Left ventricle myocardium inferior (tissue), 1 donor: ENCODE measurements at regions not wholly inside any gene's neighbourhood (a gene's known extent, or its start where the extent isn't known, plus 50 kb on each side); places are given as distances from the start of the nearest gene placed in this dataset.

Experiments used
- DNase-seq: peaks from one replicate; pipeline ENCODE4 v3.0.0-alpha.2; 2020
- H3K27ac ChIP-seq: fragments of 200-600 bp; replicated peaks from 2 replicates; pipeline ENCODE4 v1.8.0; 2021
- H3K27me3 ChIP-seq: fragments of 200-600 bp; 2 replicates; pipeline ENCODE4 v1.8.0; 2021; ENCODE audit warnings: low read depth
- H3K36me3 ChIP-seq: fragments of 200-600 bp; 2 replicates; pipeline ENCODE4 v1.8.0; 2021
- H3K4me1 ChIP-seq: fragments of 200-600 bp; 2 replicates; pipeline ENCODE4 v1.8.0; 2021
- H3K4me3 ChIP-seq: fragments of 200-600 bp; 2 replicates; pipeline ENCODE4 v1.8.0; 2021; ENCODE audit warnings: mild to moderate bottlenecking, moderate library complexity
- H3K9me3 ChIP-seq: fragments of 200-600 bp; replicated peaks from 2 replicates; pipeline ENCODE4 v1.8.0; 2021
- intact Hi-C: fragments of 100-400 bp; cut with micrococcal nuclease; formaldehyde crosslinking; loops from one replicate; pipeline ENCODE4 v1.11.0; 2022
- TF ChIP-seq, protein P1 (sequence below): fragments of 200-600 bp; IDR thresholded peaks from 2 replicates; pipeline ENCODE4 v1.8.0; 2021; ENCODE audit warnings: antibody characterized with exemption, mild to moderate bottlenecking, borderline replicate concordance
- donor health status: DM: no; HTN: yes; CAD: no; lungs with severe emphysema.

DNA sequence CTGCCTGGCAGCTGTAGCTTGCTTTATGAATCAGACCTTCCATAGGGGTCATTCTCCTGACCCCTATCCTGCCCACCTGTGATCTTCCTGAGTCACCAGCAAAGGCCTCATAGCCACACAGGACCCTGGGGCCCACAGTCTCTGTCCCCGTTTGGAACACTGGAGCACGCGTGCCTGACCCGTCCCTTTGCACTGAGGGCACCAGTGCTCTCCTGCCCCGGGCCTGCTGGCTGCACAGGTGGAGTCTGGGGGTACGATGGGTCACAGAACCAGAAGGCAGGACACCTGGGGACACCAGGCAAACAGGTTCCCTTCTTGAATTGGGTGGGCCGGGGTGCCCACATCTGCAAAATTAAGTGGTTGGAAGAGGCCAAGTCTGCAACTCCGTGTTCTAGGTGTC lies 97.2 kb downstream of the CPZ start:
- TF ChIP-seq, protein P1, sequence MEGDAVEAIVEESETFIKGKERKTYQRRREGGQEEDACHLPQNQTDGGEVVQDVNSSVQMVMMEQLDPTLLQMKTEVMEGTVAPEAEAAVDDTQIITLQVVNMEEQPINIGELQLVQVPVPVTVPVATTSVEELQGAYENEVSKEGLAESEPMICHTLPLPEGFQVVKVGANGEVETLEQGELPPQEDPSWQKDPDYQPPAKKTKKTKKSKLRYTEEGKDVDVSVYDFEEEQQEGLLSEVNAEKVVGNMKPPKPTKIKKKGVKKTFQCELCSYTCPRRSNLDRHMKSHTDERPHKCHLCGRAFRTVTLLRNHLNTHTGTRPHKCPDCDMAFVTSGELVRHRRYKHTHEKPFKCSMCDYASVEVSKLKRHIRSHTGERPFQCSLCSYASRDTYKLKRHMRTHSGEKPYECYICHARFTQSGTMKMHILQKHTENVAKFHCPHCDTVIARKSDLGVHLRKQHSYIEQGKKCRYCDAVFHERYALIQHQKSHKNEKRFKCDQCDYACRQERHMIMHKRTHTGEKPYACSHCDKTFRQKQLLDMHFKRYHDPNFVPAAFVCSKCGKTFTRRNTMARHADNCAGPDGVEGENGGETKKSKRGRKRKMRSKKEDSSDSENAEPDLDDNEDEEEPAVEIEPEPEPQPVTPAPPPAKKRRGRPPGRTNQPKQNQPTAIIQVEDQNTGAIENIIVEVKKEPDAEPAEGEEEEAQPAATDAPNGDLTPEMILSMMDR, result no peak
- H3K4me3 ChIP-seq, result no peak overlapping the region

DNA sequence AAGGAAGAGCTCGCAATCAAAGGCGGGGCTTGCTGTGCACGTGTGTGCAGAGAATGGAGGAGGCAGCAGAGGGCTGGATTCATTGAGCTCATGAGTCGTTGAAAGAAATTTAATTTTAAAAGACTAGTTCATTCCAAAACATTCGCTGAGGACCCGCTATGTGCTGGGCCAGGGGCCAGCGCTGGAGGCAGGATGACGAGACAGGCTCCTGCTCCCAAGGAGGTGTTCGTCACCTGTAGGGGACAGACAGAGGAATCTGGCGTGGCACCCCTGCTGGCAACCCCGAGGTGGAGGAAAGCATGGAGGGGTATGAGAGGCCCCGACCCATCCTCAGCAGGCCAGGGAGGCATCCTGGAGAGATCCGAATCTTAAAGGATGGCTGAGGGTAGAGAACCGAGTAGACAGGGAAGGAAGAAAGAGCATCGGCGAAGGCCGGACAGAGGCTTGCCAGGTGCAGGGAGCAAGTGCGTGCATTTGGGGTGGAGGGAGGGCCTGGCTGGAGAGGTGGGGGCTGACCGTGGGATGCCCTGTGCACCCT lies 96.4 kb downstream of the CPZ start:
- Histone ChIP-seq H3K27me3 (peaks cover 74% of the 10 kb centered on the region), H3K4me3 (no peak overlapping the region), H3K27ac (no peak overlapping the region), H3K9me3 (no peaks in the 10 kb centered on the region), H3K4me1 (no peaks in the 10 kb centered on the region), H3K36me3 (no peaks in the 10 kb centered on the region)
- intact Hi-C loops, result no loop called here
- no peak for DNase-seq
- TF ChIP-seq, protein P1, result no peak

More for the DNA sequence above, 97.2 kb downstream of the CPZ start:
- Histone ChIP-seq H3K27me3 (peaks cover 74% of the 10 kb centered on the region), H3K9me3 (no peaks in the 10 kb centered on the region), H3K4me1 (no peaks in the 10 kb centered on the region), H3K36me3 (no peaks in the 10 kb centered on the region), H3K27ac (no peak overlapping the region)
- DNase-seq, result no peak
- intact Hi-C loops, result no loop called here

DNA sequence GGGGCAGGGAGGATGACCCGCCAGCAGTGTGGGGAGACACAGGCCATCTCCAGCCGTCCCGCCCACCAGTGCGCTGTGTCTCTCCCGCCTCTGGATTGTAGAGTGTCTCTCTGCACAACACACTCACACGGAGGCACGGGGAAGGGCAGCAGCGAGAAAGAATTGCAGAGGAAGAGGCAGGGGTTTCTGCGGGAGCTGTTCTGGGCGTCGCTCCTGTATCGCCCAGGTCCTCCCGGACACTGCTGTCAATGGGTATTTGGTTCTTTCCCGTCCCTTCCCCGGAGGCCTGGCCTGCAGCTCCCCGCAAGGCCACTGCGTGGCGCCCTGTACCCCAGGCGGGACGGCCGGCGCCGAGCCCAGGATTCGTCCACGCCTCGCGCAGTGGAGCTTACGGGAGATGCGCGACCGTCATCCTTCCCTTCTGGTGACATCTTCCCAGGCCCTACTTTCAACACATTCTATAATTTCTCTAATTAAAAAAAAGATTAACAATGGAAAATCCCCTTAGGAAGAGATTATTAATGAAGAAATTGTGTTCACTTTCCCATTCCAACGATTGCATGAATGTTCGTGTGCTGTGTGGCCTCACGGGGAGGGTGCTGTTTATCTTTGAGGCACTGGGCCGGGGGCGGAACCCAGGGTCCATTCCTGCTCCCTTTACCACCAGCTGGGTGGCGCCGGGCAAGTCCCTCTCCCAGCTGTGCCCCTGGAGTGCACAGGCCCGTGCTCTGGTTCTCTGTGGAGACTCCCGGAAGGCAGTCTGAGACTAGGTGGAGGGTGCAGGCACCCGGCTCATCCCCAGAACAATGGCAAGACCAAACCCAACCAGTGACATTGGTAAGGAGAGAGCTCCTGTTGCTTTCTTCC lies 95.7 kb downstream of the CPZ start:
- Histone ChIP-seq H3K36me3 (no peaks in the 10 kb centered on the region), H3K27me3 (peaks cover 72% of the 10 kb centered on the region), H3K4me1 (no peaks in the 10 kb centered on the region), H3K9me3 (no peaks in the 10 kb centered on the region), H3K27ac (no peak overlapping the region), H3K4me3 (no peak overlapping the region)
- TF ChIP-seq, protein P1, result peak; percentile 46
- no peak for DNase-seq
- intact Hi-C loops, result no loop called here

DNA sequence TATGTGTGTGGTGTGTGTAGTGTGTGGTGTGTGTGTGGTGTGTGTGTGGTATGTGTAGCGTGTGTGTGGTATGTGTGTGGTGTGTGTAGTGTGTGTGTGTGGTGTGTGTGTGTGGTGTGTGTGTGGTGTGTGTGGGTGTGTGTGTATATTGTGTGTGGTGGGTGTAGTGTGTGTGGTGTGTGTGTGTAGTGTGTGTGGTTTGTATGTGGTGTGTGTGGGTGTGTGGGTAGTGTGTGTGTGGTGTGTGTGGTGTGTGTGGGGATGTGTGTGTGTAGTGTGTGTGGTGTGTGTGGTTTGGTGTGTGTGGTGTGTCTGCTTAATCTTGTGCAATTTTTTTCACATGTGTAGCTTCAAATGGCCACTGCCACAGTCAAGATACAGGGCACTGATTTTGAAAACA lies 94.5 kb downstream of the CPZ start:
- H3K27me3 ChIP-seq, result peaks cover 82% of the 10 kb centered on the region
- intact Hi-C loops, result no loop called here
- DNase-seq, result no peak
- H3K4me3 ChIP-seq, result no peak overlapping the region
- TF ChIP-seq, protein P1, result no peak
- no peak overlapping the region for H3K27ac ChIP-seq
- no peaks in the 10 kb centered on the region for H3K4me1 ChIP-seq
- H3K36me3 ChIP-seq, result no peaks in the 10 kb centered on the region
- H3K9me3 ChIP-seq, result no peaks in the 10 kb centered on the region

DNA sequence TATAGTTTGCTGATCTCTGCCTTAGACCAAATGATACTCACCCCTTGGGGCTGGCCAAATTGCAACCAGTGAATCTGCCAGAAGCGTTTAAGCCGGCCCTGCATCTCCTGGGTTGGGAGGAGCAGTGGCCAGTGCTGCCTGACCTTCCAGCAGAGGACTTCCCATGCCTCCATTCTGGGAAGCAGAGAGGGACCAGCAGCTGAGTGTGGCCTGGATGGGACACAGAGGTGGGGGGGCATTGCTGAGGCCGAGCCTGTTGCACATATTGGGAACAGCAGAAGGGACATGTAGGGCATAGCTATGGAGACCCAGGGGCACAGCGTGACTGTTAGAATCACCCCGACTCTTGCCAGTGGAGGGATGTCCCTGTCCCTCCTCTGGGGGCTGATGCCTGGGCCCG lies 93.3 kb downstream of the CPZ start:
- Histone ChIP-seq H3K4me3 (no peak overlapping the region), H3K36me3 (no peaks in the 10 kb centered on the region), H3K27ac (no peak overlapping the region), H3K27me3 (peaks cover 91% of the 10 kb centered on the region), H3K9me3 (no peaks in the 10 kb centered on the region), H3K4me1 (no peaks in the 10 kb centered on the region)
- intact Hi-C loops, result no loop called here
- TF ChIP-seq, protein P1, result no peak
- no peak for DNase-seq
